ENCODE measurements at regions not wholly inside any gene's neighbourhood (a gene's known extent, or its start where the extent isn't known, plus 50 kb on each side); places are given as distances from the start of the nearest gene placed in this dataset.

DNA sequence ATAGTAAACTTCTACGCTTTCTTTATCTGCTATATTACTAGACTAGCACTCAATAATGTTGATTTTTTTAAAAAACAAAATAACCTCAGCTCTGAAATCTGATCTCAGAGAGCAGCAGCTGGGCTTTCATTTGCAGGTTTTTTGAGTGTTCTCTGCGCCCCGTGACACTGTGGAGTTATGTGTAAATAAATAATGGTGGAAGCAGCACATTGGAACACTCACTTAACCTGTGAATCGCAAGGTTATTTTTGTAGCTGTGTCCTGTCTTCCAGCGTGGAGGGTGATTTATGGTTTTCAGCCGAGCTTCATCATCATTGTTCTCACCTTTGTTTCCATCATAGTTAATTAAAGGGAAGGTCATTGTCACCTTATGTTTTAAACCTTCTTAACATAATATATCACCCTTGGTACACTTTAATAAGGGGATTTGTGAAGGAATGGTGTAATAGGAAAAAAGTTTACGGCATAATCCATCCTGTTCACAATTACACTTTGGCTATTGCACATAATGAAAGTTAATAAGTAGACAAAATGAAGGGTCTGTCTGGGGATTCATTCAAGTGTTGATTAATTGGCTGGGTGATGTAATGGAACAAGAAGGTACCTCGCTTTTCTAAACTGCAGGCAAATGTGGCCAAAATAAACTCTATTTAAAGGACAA is 493.3 kb upstream of the ADAMTS16 start:
- no peak overlapping the region for H3K4me3 ChIP-seq (ENCODE audit: low read depth, low read length, poor library complexity, severe bottlenecking)
- no peak overlapping the region for H3K27ac ChIP-seq (ENCODE audit: low read depth, low read length, poor library complexity, severe bottlenecking)
- H3K4me2 ChIP-seq (ENCODE audit: low read length), result no peak overlapping the region
- H3K4me1 ChIP-seq (ENCODE audit: insufficient read depth, low read length, poor library complexity, severe bottlenecking), result no peaks in the 10 kb centered on the region
- intact Hi-C loops (cut with micrococcal nuclease; ENCODE audit: unreplicated experiment), result no loop called here
- no peaks in the 10 kb centered on the region for H3K36me3 ChIP-seq (ENCODE audit: insufficient read depth, low read length)
- no peaks in the 10 kb centered on the region for H3K79me2 ChIP-seq (ENCODE audit: insufficient read depth, low read depth, low read length)
- no peaks in the 10 kb centered on the region for H4K20me1 ChIP-seq (ENCODE audit: insufficient read depth, low read length)
- ChIA-PET POLR2A (no interaction called here), CTCF (ENCODE audit: unreplicated experiment) (no interaction called here)
- H3K9me2 ChIP-seq (ENCODE audit: insufficient read depth, low read length), result no peaks in the 10 kb centered on the region
- DNase-seq (ENCODE audit: low spot score), result no peak
- no peak for TF ChIP-seq EZH2phosphoT487 (IDR thresholded peaks at IDR 0.05; ENCODE audit: borderline replicate concordance, low read depth, low read length)
- TF ChIP-seq, protein P1, sequence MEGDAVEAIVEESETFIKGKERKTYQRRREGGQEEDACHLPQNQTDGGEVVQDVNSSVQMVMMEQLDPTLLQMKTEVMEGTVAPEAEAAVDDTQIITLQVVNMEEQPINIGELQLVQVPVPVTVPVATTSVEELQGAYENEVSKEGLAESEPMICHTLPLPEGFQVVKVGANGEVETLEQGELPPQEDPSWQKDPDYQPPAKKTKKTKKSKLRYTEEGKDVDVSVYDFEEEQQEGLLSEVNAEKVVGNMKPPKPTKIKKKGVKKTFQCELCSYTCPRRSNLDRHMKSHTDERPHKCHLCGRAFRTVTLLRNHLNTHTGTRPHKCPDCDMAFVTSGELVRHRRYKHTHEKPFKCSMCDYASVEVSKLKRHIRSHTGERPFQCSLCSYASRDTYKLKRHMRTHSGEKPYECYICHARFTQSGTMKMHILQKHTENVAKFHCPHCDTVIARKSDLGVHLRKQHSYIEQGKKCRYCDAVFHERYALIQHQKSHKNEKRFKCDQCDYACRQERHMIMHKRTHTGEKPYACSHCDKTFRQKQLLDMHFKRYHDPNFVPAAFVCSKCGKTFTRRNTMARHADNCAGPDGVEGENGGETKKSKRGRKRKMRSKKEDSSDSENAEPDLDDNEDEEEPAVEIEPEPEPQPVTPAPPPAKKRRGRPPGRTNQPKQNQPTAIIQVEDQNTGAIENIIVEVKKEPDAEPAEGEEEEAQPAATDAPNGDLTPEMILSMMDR (conservative IDR thresholded peaks at IDR 0.05; ENCODE audit: low read length), result no peak
- BruUV-seq (replicated peaks), result no TSS peak
- no peak overlapping the region for H2AFZ ChIP-seq (ENCODE audit: low read length)
- no peaks in the 10 kb centered on the region for H3K9me3 ChIP-seq (ENCODE audit: low read length)

DNA sequence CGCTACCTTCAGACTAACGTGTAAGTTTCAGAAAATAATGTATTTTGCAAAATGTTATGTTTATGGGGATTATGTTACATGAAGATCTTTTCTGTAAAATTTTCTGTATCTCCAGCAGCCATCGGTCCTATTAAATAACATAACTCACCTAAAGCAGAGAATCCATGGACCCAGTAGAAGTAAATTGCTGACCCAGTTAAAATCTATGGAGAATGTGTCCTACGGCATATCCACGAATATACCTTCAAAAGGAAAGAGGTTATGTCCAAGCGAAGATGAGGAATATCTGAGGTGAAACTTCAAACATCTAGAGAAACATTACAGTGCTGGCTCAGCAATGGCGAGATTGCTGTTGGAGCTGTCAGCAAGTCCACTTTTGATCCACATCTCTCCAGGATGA is 492.2 kb upstream of the ADAMTS16 start:
- ChIA-PET CTCF (ENCODE audit: unreplicated experiment) (no interaction called here), POLR2A (no interaction called here)
- H3K9me2 ChIP-seq (ENCODE audit: insufficient read depth, low read length), result no peaks in the 10 kb centered on the region
- no peaks in the 10 kb centered on the region for H3K9me3 ChIP-seq (ENCODE audit: low read length)
- no peak overlapping the region for H2AFZ ChIP-seq (ENCODE audit: low read length)
- no peak overlapping the region for H3K27ac ChIP-seq (ENCODE audit: low read depth, low read length, poor library complexity, severe bottlenecking)
- no peak overlapping the region for H3K4me3 ChIP-seq (ENCODE audit: low read depth, low read length, poor library complexity, severe bottlenecking)
- no peaks in the 10 kb centered on the region for H3K79me2 ChIP-seq (ENCODE audit: insufficient read depth, low read depth, low read length)
- no peak for TF ChIP-seq EZH2phosphoT487 (IDR thresholded peaks at IDR 0.05; ENCODE audit: borderline replicate concordance, low read depth, low read length)
- TF ChIP-seq, protein P1 (conservative IDR thresholded peaks at IDR 0.05; ENCODE audit: low read length), result no peak
- no peaks in the 10 kb centered on the region for H4K20me1 ChIP-seq (ENCODE audit: insufficient read depth, low read length)
- intact Hi-C loops (cut with micrococcal nuclease; ENCODE audit: unreplicated experiment), result no loop called here
- no peaks in the 10 kb centered on the region for H3K4me1 ChIP-seq (ENCODE audit: insufficient read depth, low read length, poor library complexity, severe bottlenecking)
- no TSS peak for BruUV-seq (replicated peaks)
- H3K4me2 ChIP-seq (ENCODE audit: low read length), result no peak overlapping the region
- no peaks in the 10 kb centered on the region for H3K36me3 ChIP-seq (ENCODE audit: insufficient read depth, low read length)
- no peak for DNase-seq (ENCODE audit: low spot score)

DNA sequence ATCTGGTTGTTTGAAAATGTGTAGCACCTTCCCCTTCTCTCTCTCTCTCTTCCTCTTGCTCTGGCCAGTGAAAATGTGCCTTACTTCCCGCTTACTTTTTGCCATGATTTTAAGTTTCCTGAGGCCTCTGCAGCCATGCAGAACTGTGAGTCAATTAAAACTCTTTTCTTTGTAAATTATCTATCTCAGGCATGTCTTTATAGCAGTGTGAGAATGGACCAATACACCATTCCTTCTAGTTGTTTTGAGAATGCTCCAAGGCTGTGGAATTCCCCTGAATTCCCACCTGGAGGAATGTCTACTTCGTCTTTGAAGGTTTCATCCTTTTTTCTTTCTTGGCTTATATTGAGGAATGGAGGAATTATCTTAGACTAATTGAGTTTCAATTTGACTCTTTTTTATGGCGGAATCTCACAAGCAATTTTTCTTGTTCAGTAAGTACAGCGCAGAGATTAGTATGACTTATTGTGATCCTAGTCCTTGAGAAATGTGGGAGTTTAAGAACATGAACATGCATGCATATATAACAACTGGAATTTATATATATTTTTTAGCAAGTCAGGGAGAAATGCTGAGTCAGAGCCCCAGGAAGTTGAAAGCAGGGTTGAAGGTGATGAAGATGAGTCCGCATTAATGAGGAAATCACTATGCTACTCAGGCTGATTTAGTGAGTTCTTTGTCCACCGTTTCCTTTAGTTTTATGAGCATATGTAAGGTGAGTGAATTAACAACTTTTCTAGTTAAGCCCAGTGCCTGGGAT is 488.1 kb upstream of the ADAMTS16 start:
- Histone ChIP-seq H3K27ac (ENCODE audit: low read depth, low read length, poor library complexity, severe bottlenecking) (no peak overlapping the region), H3K9me2 (ENCODE audit: insufficient read depth, low read length) (no peaks in the 10 kb centered on the region), H4K20me1 (ENCODE audit: insufficient read depth, low read length) (no peaks in the 10 kb centered on the region), H3K4me3 (ENCODE audit: low read depth, low read length, poor library complexity, severe bottlenecking) (no peak overlapping the region), H3K4me2 (ENCODE audit: low read length) (no peak overlapping the region), H3K9me3 (ENCODE audit: low read length) (no peaks in the 10 kb centered on the region), H3K36me3 (ENCODE audit: insufficient read depth, low read length) (no peaks in the 10 kb centered on the region), H3K4me1 (ENCODE audit: insufficient read depth, low read length, poor library complexity, severe bottlenecking) (no peaks in the 10 kb centered on the region), H3K79me2 (ENCODE audit: insufficient read depth, low read depth, low read length) (no peaks in the 10 kb centered on the region), H2AFZ (ENCODE audit: low read length) (no peak overlapping the region)
- ChIA-PET CTCF (ENCODE audit: unreplicated experiment) (no interaction called here), POLR2A (no interaction called here)
- TF ChIP-seq, protein P1 (conservative IDR thresholded peaks at IDR 0.05; ENCODE audit: low read length), result no peak
- no peak for TF ChIP-seq EZH2phosphoT487 (IDR thresholded peaks at IDR 0.05; ENCODE audit: borderline replicate concordance, low read depth, low read length)
- intact Hi-C loops (cut with micrococcal nuclease; ENCODE audit: unreplicated experiment), result no loop called here
- no TSS peak for BruUV-seq (replicated peaks)
- DNase-seq (ENCODE audit: low spot score), result no peak

Data from OCI-LY7 (cell line).